WTC11 (cell line): ENCODE measurements at regions not wholly inside any gene's neighbourhood (a gene's known extent, or its start where the extent isn't known, plus 50 kb on each side); places are given as distances from the start of the nearest gene placed in this dataset.
"Not testable (repeated sequence)": the region's sequence is repeated elsewhere in the genome, so short reads cannot be mapped to it uniquely, and the experiment has no call there.

Source experiments
- ATAC-seq: fragments of 200-7000 bp; cut with Tn5 transposase; 2 replicates; pipeline ENCODE4 v1.10.0; 2021; ENCODE audit warnings: mild to moderate bottlenecking, moderate library complexity
- CTCF ChIA-PET: fragments of 300-600 bp; sonication (Branson Sonifier 250); formaldehyde crosslinking; loops from one replicate; lab custom pipeline; 2021; ENCODE audit warnings: antibody characterized with exemption; lab: Charles Lee
- POLR2A ChIA-PET: fragments of 350-600 bp; sonication (Branson Sonifier 250); formaldehyde crosslinking; loops from one replicate; lab custom pipeline; 2021; ENCODE audit warnings: antibody characterized with exemption; lab: Charles Lee
- DNase-seq: peaks from one replicate; pipeline ENCODE4 v3.0.0; 2021; ENCODE audit warnings: low spot score
- H3K27ac Mint-ChIP-seq: 2 replicates; pipeline ENCODE4 v1.8.0; 2021; ENCODE audit warnings: mixed read lengths
- H3K27me3 Mint-ChIP-seq: 2 replicates; pipeline ENCODE4 v1.8.0; 2021; ENCODE audit warnings: low read depth, mild to moderate bottlenecking, moderate library complexity, mixed read lengths
- H3K36me3 Mint-ChIP-seq: 2 replicates; pipeline ENCODE4 v1.8.0; 2021; ENCODE audit warnings: mixed read lengths
- H3K4me1 Mint-ChIP-seq: 2 replicates; pipeline ENCODE4 v1.8.0; 2022; ENCODE audit warnings: mixed read lengths
- H3K4me3 Mint-ChIP-seq: 2 replicates; pipeline ENCODE4 v1.8.0; 2021; ENCODE audit warnings: mild to moderate bottlenecking, moderate library complexity, mixed read lengths
- H3K9me3 Mint-ChIP-seq: 2 replicates; pipeline ENCODE4 v1.8.0; 2021; ENCODE audit warnings: mixed read lengths
- ATF1 ChIP-seq: sonication (generic); formaldehyde crosslinking; IDR thresholded peaks from 2 replicates; pipeline ENCODE4 v1.8.1; 2023; ENCODE audit warnings: mild to moderate bottlenecking, moderate library complexity, missing genetic modification reagents
- ATF2 ChIP-seq: sonication (generic); formaldehyde crosslinking; IDR thresholded peaks from 2 replicates; pipeline ENCODE4 v1.8.1; 2022; ENCODE audit warnings: low read depth, missing genetic modification reagents, borderline replicate concordance
- CTCF ChIP-seq: fragments of 200-600 bp; IDR thresholded peaks from 2 replicates; pipeline ENCODE4 v1.8.0; 2022; ENCODE audit warnings: antibody characterized with exemption
- FOXK1 ChIP-seq: sonication (generic); formaldehyde crosslinking; IDR thresholded peaks from 2 replicates; pipeline ENCODE4 v1.8.0; 2022; ENCODE audit warnings: mild to moderate bottlenecking, moderate library complexity, missing genetic modification reagents
- FOXP4 ChIP-seq: sonication (generic); formaldehyde crosslinking; IDR thresholded peaks from 2 replicates; pipeline ENCODE4 v1.8.0; 2022; ENCODE audit warnings: mild to moderate bottlenecking, missing genetic modification reagents
- HMGA2 ChIP-seq: fragments of 250-450 bp; sonication (Bioruptor Pico); IDR thresholded peaks from 2 replicates; pipeline ENCODE4 v1.4.0; 2021; ENCODE audit warnings: mild to moderate bottlenecking, moderate library complexity
- HMGXB4 ChIP-seq: sonication (generic); formaldehyde crosslinking; IDR thresholded peaks from 2 replicates; pipeline ENCODE4 v1.8.1; 2023; ENCODE audit warnings: mild to moderate bottlenecking, moderate library complexity, missing genetic modification reagents
- IRF2 ChIP-seq: sonication (generic); formaldehyde crosslinking; IDR thresholded peaks from 2 replicates; pipeline ENCODE4 v1.8.0; 2022; ENCODE audit warnings: low read depth, missing genetic modification reagents, borderline replicate concordance
- MXD4 ChIP-seq: fragments of 250-450 bp; sonication (Bioruptor Pico); IDR thresholded peaks from 2 replicates; pipeline ENCODE4 v1.8.0; 2021; ENCODE audit warnings: mild to moderate bottlenecking, moderate library complexity, borderline replicate concordance
- NFYB ChIP-seq: sonication (generic); formaldehyde crosslinking; conservative IDR thresholded peaks from 2 replicates; pipeline ENCODE4 v1.8.0; 2022; ENCODE audit warnings: low read depth, missing genetic modification reagents
- OVOL2 ChIP-seq: fragments of 250-450 bp; sonication (Bioruptor Pico); IDR thresholded peaks from 2 replicates; pipeline ENCODE4 v1.9.0; 2021; ENCODE audit warnings: mild to moderate bottlenecking, borderline replicate concordance
- PRRX2 ChIP-seq: fragments of 250-450 bp; sonication (Bioruptor Pico); IDR thresholded peaks from 2 replicates; pipeline ENCODE4 v1.8.0; 2021; ENCODE audit warnings: mild to moderate bottlenecking
- SMAD4 ChIP-seq: sonication (generic); formaldehyde crosslinking; IDR thresholded peaks from 2 replicates; pipeline ENCODE4 v1.8.0; 2022; ENCODE audit warnings: mild to moderate bottlenecking, missing genetic modification reagents
- SOX15 ChIP-seq: fragments of 250-450 bp; sonication (Bioruptor Pico); IDR thresholded peaks from 2 replicates; pipeline ENCODE4 v1.9.0; 2021; ENCODE audit warnings: mild to moderate bottlenecking
- TEAD1 ChIP-seq: sonication (generic); formaldehyde crosslinking; IDR thresholded peaks from 2 replicates; pipeline ENCODE4 v1.8.0; 2022; ENCODE audit warnings: mild to moderate bottlenecking, missing genetic modification reagents
- ZNF219 ChIP-seq: sonication (generic); formaldehyde crosslinking; IDR thresholded peaks from 2 replicates; pipeline ENCODE4 v1.8.0; 2023; ENCODE audit warnings: missing genetic modification reagents, mild to moderate bottlenecking, borderline replicate concordance
- ZNF671 ChIP-seq: fragments of 250-450 bp; sonication (Bioruptor Pico); IDR thresholded peaks from 2 replicates; pipeline ENCODE4 v1.8.0; 2021; ENCODE audit warnings: mild to moderate bottlenecking
- TF ChIP-seq, protein P1 (sequence below): fragments of 250-450 bp; sonication (Bioruptor Pico); IDR thresholded peaks from 2 replicates; pipeline ENCODE4 v2.1.2; 2022; ENCODE audit warnings: mild to moderate bottlenecking, moderate library complexity
- TF ChIP-seq, protein P2 (sequence below): fragments of 250-450 bp; sonication (Bioruptor Pico); IDR thresholded peaks from 2 replicates; pipeline ENCODE4 v1.9.0; 2021; ENCODE audit warnings: mild to moderate bottlenecking

DNA sequence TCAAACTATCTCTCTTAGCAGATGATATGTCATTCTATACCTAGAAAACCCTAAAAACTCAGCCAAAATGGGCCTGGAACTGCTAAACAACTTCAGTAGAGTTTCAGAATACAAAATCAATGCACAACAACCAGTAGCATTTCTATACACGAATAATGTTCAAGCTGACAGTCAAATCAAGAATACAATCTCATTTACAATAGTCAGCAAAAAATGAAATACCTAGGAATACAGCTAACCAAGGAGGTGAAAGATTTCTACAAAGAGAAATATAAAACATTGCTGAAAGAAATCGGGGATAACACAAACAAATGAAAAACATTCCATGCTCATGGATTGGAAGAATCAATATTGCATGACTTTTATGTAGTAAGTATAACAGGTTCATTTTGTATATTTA is 804.8 kb downstream of the SLITRK1 start (continued):
- TF ChIP-seq, protein P1, sequence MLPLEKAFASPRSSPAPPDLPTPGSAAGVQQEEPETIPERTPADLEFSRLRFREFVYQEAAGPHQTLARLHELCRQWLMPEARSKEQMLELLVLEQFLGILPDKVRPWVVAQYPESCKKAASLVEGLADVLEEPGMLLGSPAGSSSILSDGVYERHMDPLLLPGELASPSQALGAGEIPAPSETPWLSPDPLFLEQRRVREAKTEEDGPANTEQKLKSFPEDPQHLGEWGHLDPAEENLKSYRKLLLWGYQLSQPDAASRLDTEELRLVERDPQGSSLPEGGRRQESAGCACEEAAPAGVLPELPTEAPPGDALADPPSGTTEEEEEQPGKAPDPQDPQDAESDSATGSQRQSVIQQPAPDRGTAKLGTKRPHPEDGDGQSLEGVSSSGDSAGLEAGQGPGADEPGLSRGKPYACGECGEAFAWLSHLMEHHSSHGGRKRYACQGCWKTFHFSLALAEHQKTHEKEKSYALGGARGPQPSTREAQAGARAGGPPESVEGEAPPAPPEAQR = no peak
- TF ChIP-seq, all 79 proteins: peak for 0

DNA sequence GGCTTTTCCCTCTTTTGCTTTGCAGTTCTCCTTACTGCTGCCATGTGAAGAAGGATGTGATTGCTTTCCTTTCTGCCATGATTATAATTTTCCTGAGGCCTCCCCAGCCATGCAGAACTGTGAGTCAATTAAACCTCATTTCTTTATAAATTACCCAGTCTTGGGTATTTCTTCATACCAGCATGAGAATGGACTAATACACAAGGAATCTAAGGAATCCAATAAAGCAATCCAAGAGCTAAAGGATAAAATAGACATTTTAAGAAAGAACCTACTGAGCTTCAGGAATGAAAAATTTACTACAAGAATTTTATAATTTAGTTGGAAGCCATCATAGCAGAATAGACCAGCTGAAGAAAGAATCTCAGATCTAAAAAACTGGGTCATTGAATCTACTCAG is 808.3 kb downstream of the SLITRK1 start:
- H3K27me3 Mint-ChIP-seq, POLR2A ChIA-PET, H3K27ac Mint-ChIP-seq, H3K4me1 Mint-ChIP-seq, H3K4me3 Mint-ChIP-seq, CTCF ChIA-PET, H3K36me3 Mint-ChIP-seq, DNase-seq, ATAC-seq: not testable (repeated sequence)
- H3K9me3 Mint-ChIP-seq = peaks cover 26% of the 10 kb centered on the region

DNA sequence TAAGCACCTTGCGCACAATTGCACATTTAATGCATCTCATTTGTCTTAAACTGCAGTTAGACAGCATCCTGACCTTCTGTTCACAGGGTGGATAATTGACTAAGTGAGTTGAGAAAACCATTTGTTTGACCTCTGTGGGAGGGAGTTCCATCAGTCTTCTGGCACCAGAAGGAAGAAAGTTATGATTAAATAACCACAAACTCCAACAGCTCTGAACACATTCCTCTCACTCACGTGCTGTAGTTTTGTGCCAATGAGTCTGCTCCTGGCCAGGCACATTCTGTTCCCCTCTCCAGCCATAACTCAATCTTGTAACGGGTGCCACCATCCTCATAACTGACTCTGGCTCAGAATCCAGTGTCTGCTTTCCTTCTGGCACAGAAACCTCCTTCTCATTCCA is 817.2 kb downstream of the SLITRK1 start:
- no peak overlapping the region for H3K4me3 Mint-ChIP-seq
- H3K27me3 Mint-ChIP-seq = no peaks in the 10 kb centered on the region
- H3K36me3 Mint-ChIP-seq = no peaks in the 10 kb centered on the region
- ChIA-PET POLR2A (no interaction called here), CTCF (no interaction called here)
- DNase-seq = no peak
- H3K4me1 Mint-ChIP-seq = no peaks in the 10 kb centered on the region
- no peak overlapping the region for H3K27ac Mint-ChIP-seq
- TF ChIP-seq FOXP4 (CRISPR knock-in tag) (no peak), NFYB (CRISPR knock-in tag) (no peak)
- TF ChIP-seq, all 79 proteins: peak for 0
- no peak for ATAC-seq
- no peaks in the 10 kb centered on the region for H3K9me3 Mint-ChIP-seq

DNA sequence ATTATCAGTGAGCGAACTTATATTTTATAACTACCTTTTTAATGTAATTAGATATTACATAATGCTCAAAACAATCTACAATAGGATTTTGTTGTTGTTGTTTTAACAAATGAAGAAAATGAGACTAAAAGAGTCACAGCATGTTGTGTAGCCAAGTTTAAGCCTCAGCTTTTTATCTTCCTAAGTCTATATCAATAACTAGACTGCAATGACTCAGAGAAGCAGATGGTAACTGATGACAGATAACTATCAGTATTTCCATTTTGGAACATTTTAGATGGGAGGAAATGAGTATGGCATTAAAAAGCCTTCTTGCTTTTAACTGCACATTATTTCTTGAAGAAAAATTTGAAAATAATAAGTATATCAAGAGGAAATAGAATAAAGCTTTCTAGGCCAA is 825.2 kb downstream of the SLITRK1 start:
- Mint-ChIP-seq H3K36me3 (no peaks in the 10 kb centered on the region), H3K4me3 (no peak overlapping the region), H3K9me3 (no peaks in the 10 kb centered on the region), H3K4me1 (no peaks in the 10 kb centered on the region), H3K27me3 (no peaks in the 10 kb centered on the region), H3K27ac (no peak overlapping the region)
- ATAC-seq (no peak), DNase-seq (no peak)
- CTCF ChIA-PET = no interaction called here
- POLR2A ChIA-PET = no interaction called here
- no peak for TF ChIP-seq ZNF671 (CRISPR knock-in tag)

- Mint-ChIP-seq H3K36me3 (no peaks in the 10 kb centered on the region), H3K4me3 (no peak overlapping the region), H3K27ac (no peak overlapping the region), H3K27me3 (no peaks in the 10 kb centered on the region), H3K4me1 (no peaks in the 10 kb centered on the region), H3K9me3 (no peaks in the 10 kb centered on the region)
- ATAC-seq = no peak
- ChIA-PET POLR2A (no interaction called here), CTCF (no interaction called here)
- DNase-seq = no peak
- TF ChIP-seq ATF1 (CRISPR knock-in tag) = no peak
- no peak for TF ChIP-seq PRRX2 (CRISPR knock-in tag)
- no peak for TF ChIP-seq HMGXB4 (CRISPR knock-in tag)
- TF ChIP-seq HMGA2 (CRISPR knock-in tag) = no peak
- TF ChIP-seq SOX15 = no peak
- TF ChIP-seq ZNF219 (CRISPR knock-in tag) = no peak
- no peak for TF ChIP-seq CTCF
- no peak for TF ChIP-seq NFYB (CRISPR knock-in tag)
- no peak for TF ChIP-seq OVOL2 (CRISPR knock-in tag)
- TF ChIP-seq SMAD4 (CRISPR knock-in tag) = no peak
- TF ChIP-seq ATF2 = no peak
- TF ChIP-seq, protein P2, sequence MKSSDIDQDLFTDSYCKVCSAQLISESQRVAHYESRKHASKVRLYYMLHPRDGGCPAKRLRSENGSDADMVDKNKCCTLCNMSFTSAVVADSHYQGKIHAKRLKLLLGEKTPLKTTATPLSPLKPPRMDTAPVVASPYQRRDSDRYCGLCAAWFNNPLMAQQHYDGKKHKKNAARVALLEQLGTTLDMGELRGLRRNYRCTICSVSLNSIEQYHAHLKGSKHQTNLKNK (CRISPR knock-in tag) = no peak
- no peak for TF ChIP-seq MXD4 (CRISPR knock-in tag)
- no peak for TF ChIP-seq IRF2 (CRISPR knock-in tag)
- no peak for TF ChIP-seq FOXK1 (CRISPR knock-in tag)
- TF ChIP-seq TEAD1 = no peak
Measured at GRCh38 chr13:83056269-83056668, 826.0 kb downstream of the SLITRK1 start.
